SK-N-SH (cell line): ENCODE measurements at regions not wholly inside any gene's neighbourhood (a gene's known extent, or its start where the extent isn't known, plus 50 kb on each side); places are given as distances from the start of the nearest gene placed in this dataset.

Experiments used
- CTCF ChIA-PET: fragments of 300-600, 350-600 bp; formaldehyde crosslinking; extraction: SDS; loops from one replicate; lab custom pipeline; 2021; lab: Yijun Ruan, JAX
- POLR2A ChIA-PET: fragments of 350-600 bp; sonication (Branson Sonifier 250); formaldehyde crosslinking; extraction: SDS; loops from one replicate; lab custom pipeline; 2020; ENCODE audit warnings: antibody characterized with exemption, inconsistent platforms; lab: Yijun Ruan, JAX
- DNase-seq: peaks from one replicate; pipeline ENCODE4 v3.0.0; 2012
- H2AFZ ChIP-seq: fragments of 200-600 bp; sonication (generic); 2 replicates; pipeline ENCODE4 v1.8.1; 2016; ENCODE audit warnings: antibody characterized with exemption, mild to moderate bottlenecking, low read depth
- H3F3A ChIP-seq: fragments of 200-600 bp; sonication (generic); replicated peaks from 2 replicates; pipeline ENCODE3; 2016; ENCODE audit warnings: antibody characterized with exemption, mild to moderate bottlenecking; ENCODE audit not compliant: insufficient read depth
- H3K27ac ChIP-seq, 2 experiments: fragments of 200-500 bp in 1 of 2; fragments of 200-600 bp in 1 of 2; sonication (Bioruptor generic) in 1 of 2; sonication (generic), shearing (Covaris generic) in 1 of 2; 2 replicates each; pipeline versions ENCODE4 v1.5.1 to v1.6.1; 2014 to 2016; ENCODE audit warnings: low read depth in 2 of 2, inconsistent platforms in 1 of 2, low read length in 1 of 2, mild to moderate bottlenecking in 1 of 2, mixed read lengths in 1 of 2
- H3K27me3 ChIP-seq: fragments of 200-600 bp; sonication (generic), shearing (Covaris generic); 2 replicates; pipeline ENCODE4 v1.6.1; 2016; ENCODE audit warnings: mixed run types; ENCODE audit not compliant: insufficient read depth
- H3K36me3 ChIP-seq, 2 experiments: fragments of 200-500 bp in 1 of 2; fragments of 200-600 bp in 1 of 2; sonication (Bioruptor generic) in 1 of 2; sonication (generic) in 1 of 2; replicated peaks in 1 of 2; 2 replicates each; pipeline versions ENCODE3 to v1.5.1; 2014 to 2016; ENCODE audit warnings: low read length in 1 of 2, mild to moderate bottlenecking in 1 of 2; ENCODE audit not compliant: insufficient read depth in 2 of 2, control insufficient read depth in 1 of 2
- H3K4me1 ChIP-seq, 2 experiments: fragments of 200-500 bp in 1 of 2; fragments of 200-600 bp in 1 of 2; sonication (Bioruptor generic) in 1 of 2; sonication (generic), shearing (Covaris generic) in 1 of 2; 2 replicates each; pipeline versions ENCODE4 v1.5.1 to v1.6.1; 2014 to 2016; ENCODE audit warnings: low read depth in 1 of 2, low read length in 1 of 2, mixed run types in 1 of 2; ENCODE audit not compliant: insufficient read depth in 2 of 2, control insufficient read depth in 1 of 2
- H3K4me2 ChIP-seq: fragments of 200-600 bp; sonication (generic), shearing (Covaris generic); 2 replicates; pipeline ENCODE4 v1.6.1; 2017; ENCODE audit warnings: mixed run types
- H3K4me3 ChIP-seq, 2 experiments: fragments of 200-500 bp in 1 of 2; fragments of 200-600 bp in 1 of 2; sonication (Bioruptor generic) in 1 of 2; sonication (generic), shearing (Covaris generic) in 1 of 2; 2 replicates each; pipeline versions ENCODE4 v1.5.1 to v1.8.1; 2014 to 2016; ENCODE audit warnings: low read depth in 2 of 2, inconsistent platforms in 1 of 2, low read length in 1 of 2, mild to moderate bottlenecking in 1 of 2, mixed read lengths in 1 of 2, moderate library complexity in 1 of 2
- H3K79me2 ChIP-seq: fragments of 200-600 bp; sonication (generic); 2 replicates; pipeline ENCODE4 v1.8.1; 2017; ENCODE audit warnings: mild to moderate bottlenecking; ENCODE audit not compliant: insufficient read depth
- H3K9ac ChIP-seq: fragments of 200-600 bp; sonication (generic); 2 replicates; pipeline ENCODE4 v1.6.1; 2017; ENCODE audit warnings: mixed run types
- H3K9me2 ChIP-seq: fragments of 200-600 bp; sonication (generic); 2 replicates; pipeline ENCODE4 v1.6.1; 2017; ENCODE audit warnings: mixed run types
- H3K9me3 ChIP-seq: fragments of 200-600 bp; sonication (generic); 2 replicates; pipeline ENCODE4 v1.6.1; 2017; ENCODE audit warnings: mixed run types, mild to moderate bottlenecking, moderate library complexity
- H4K20me1 ChIP-seq: fragments of 200-600 bp; sonication (generic); 2 replicates; pipeline ENCODE4 v1.6.1; 2017; ENCODE audit warnings: mild to moderate bottlenecking, mixed run types; ENCODE audit not compliant: insufficient read depth
- FOSL2 ChIP-seq: IDR thresholded peaks from 2 replicates; pipeline ENCODE4 v1.4.0; 2012; ENCODE audit warnings: low read depth, mild to moderate bottlenecking, moderate library complexity, borderline replicate concordance
- FOXJ3 ChIP-seq: sonication (generic); formaldehyde crosslinking; IDR thresholded peaks from 2 replicates; pipeline ENCODE4 v1.5.1; 2020; ENCODE audit warnings: mild to moderate bottlenecking, missing genetic modification reagents
- FOXM1 ChIP-seq: IDR thresholded peaks from 2 replicates; pipeline ENCODE4 v1.4.0; 2012; ENCODE audit warnings: low read depth, mild to moderate bottlenecking
- GABPA ChIP-seq: IDR thresholded peaks from 2 replicates; pipeline ENCODE4 v1.4.0; 2012; ENCODE audit warnings: low read depth, mild to moderate bottlenecking
- IRF3 ChIP-seq: fragments of 150-350 bp; IDR thresholded peaks from 2 replicates; pipeline ENCODE4 v1.6.1; 2016; ENCODE audit warnings: mild to moderate bottlenecking, low read depth, low read length
- MAX ChIP-seq: IDR thresholded peaks from 2 replicates; pipeline ENCODE4 v1.4.0; 2012; ENCODE audit warnings: low read depth
- MXI1 ChIP-seq: IDR thresholded peaks from 2 replicates; pipeline ENCODE4 v1.6.1; 2012; ENCODE audit warnings: mild to moderate bottlenecking, low read depth, low read length, improper control_type of control experiment
- NRF1 ChIP-seq: IDR thresholded peaks from 2 replicates; pipeline ENCODE4 v1.6.1; 2012; ENCODE audit warnings: low read depth, mild to moderate bottlenecking, low read length
- RAD21 ChIP-seq: IDR thresholded peaks from 2 replicates; pipeline ENCODE4 v1.6.1; 2012; ENCODE audit warnings: mild to moderate bottlenecking, low read length
- REST ChIP-seq: IDR thresholded peaks from 2 replicates; pipeline ENCODE4 v1.6.1; 2012; ENCODE audit warnings: mild to moderate bottlenecking, low read depth, low read length, moderate library complexity
- RXRA ChIP-seq: IDR thresholded peaks from 2 replicates; pipeline ENCODE4 v1.4.0; 2012; ENCODE audit warnings: low read depth, mild to moderate bottlenecking, borderline replicate concordance
- SIN3A ChIP-seq: IDR thresholded peaks from 2 replicates; pipeline ENCODE4 v1.6.1; 2012; ENCODE audit warnings: low read depth, mild to moderate bottlenecking, low read length, moderate library complexity, borderline replicate concordance
- SMC3 ChIP-seq: IDR thresholded peaks from 2 replicates; pipeline ENCODE4 v1.6.1; 2012; ENCODE audit warnings: low read depth, low read length, improper control_type of control experiment
- TAF1 ChIP-seq: IDR thresholded peaks from 2 replicates; pipeline ENCODE4 v1.6.1; 2012; ENCODE audit warnings: low read depth, mild to moderate bottlenecking, low read length, moderate library complexity, borderline replicate concordance
- USF1 ChIP-seq: IDR thresholded peaks from 2 replicates; pipeline ENCODE4 v1.4.0; 2012; ENCODE audit warnings: low read depth, borderline replicate concordance
- USF2 ChIP-seq: fragments of 150-350 bp; IDR thresholded peaks from 2 replicates; pipeline ENCODE4 v1.6.1; 2017; ENCODE audit warnings: antibody characterized with exemption, low read length, low read depth, borderline replicate concordance
- WGBS: methylation state at CpG from one replicate; pipeline ENCODE4 v1.1.6; 2017; ENCODE audit warnings: low lambda C conversion rate; 5-methylcytosine and 5-hydroxymethylcytosine counted together

GRCh38 chr18:25685088-25685487, 333.1 kb upstream of the ZNF521 start:
- H3K9me2 ChIP-seq: 0 out of 2 replicates have a peak, but pooled peaks cover 3% of the 10 kb centered on the region
- H3K27ac ChIP-seq: no peak overlapping the region
- POLR2A ChIA-PET: no interaction called here

GRCh38 chr18:25679491-25679890, 327.5 kb upstream of the ZNF521 start:
- no peaks in the 10 kb centered on the region for H3K4me1 ChIP-seq
- H3K9me3 ChIP-seq: no peaks in the 10 kb centered on the region
- POLR2A ChIA-PET: no interaction called here
- no peaks in the 10 kb centered on the region for H3K27me3 ChIP-seq
- no peak for DNase-seq
- no peak overlapping the region for H3K4me3 ChIP-seq
- CTCF ChIA-PET: no interaction called here
- no peak overlapping the region for H3K27ac ChIP-seq
- no peak overlapping the region for H3K9ac ChIP-seq
- H3K4me2 ChIP-seq: no peak overlapping the region
- no peak overlapping the region for H2AFZ ChIP-seq
- H3K36me3 ChIP-seq: no peaks in the 10 kb centered on the region
- no peaks in the 10 kb centered on the region for H4K20me1 ChIP-seq
- no peaks in the 10 kb centered on the region for H3K79me2 ChIP-seq
- no peaks in the 10 kb centered on the region for H3F3A ChIP-seq
- TF ChIP-seq USF1 (no peak), RXRA (no peak), FOXM1 (no peak), SMC3 (no peak)
- WGBS: 57% methylated on average over 2 of the region's 2 CpGs
- H3K9me2 ChIP-seq: 0 out of 2 replicates have a peak, but pooled peaks cover 3% of the 10 kb centered on the region

More at GRCh38 chr18:25685088-25685487, 333.1 kb upstream of the ZNF521 start:
- no peaks in the 10 kb centered on the region for H3K4me1 ChIP-seq
- TF ChIP-seq NRF1: no peak
- H3K9me3 ChIP-seq: no peaks in the 10 kb centered on the region
- no peak overlapping the region for H3K4me2 ChIP-seq
- H3K27me3 ChIP-seq: no peaks in the 10 kb centered on the region
- H3K4me3 ChIP-seq: no peak overlapping the region
- H2AFZ ChIP-seq: no peak overlapping the region
- H4K20me1 ChIP-seq: no peaks in the 10 kb centered on the region
- CTCF ChIA-PET: no interaction called here
- 61% methylated on average over 4 of the region's 4 CpGs for WGBS
- H3K79me2 ChIP-seq: no peaks in the 10 kb centered on the region
- no peak overlapping the region for H3K9ac ChIP-seq
- no peak for DNase-seq
- H3K36me3 ChIP-seq: no peaks in the 10 kb centered on the region
- peaks cover 4% of the 10 kb centered on the region for H3F3A ChIP-seq

- 64% methylated on average over 4 of the region's 4 CpGs for WGBS
- CTCF ChIA-PET: no interaction called here
- Histone ChIP-seq H3K36me3 (no peaks in the 10 kb centered on the region), H4K20me1 (no peaks in the 10 kb centered on the region), H3K79me2 (no peaks in the 10 kb centered on the region), H3K4me2 (no peak overlapping the region), H3K27ac (no peak overlapping the region), H3K9me3 (no peaks in the 10 kb centered on the region), H3K9ac (no peak overlapping the region), H2AFZ (no peak overlapping the region), H3K4me3 (no peak overlapping the region), H3F3A (no peaks in the 10 kb centered on the region), H3K4me1 (no peaks in the 10 kb centered on the region), H3K27me3 (no peaks in the 10 kb centered on the region), H3K9me2 (0 out of 2 replicates have a peak, but pooled peaks cover 3% of the 10 kb centered on the region)
- no peak for DNase-seq
- POLR2A ChIA-PET: no interaction called here
- TF ChIP-seq MXI1: no peak
- no peak for TF ChIP-seq TAF1
- no peak for TF ChIP-seq IRF3
- no peak for TF ChIP-seq RXRA
- no peak for TF ChIP-seq FOSL2
- TF ChIP-seq REST: no peak
- no peak for TF ChIP-seq RAD21
- no peak for TF ChIP-seq MAX
- no peak for TF ChIP-seq USF2
- TF ChIP-seq GABPA: no peak
- no peak for TF ChIP-seq FOXM1
- TF ChIP-seq FOXJ3: no peak
- TF ChIP-seq SIN3A: no peak
Observed at GRCh38 chr18:25678221-25678620, 326.3 kb upstream of the ZNF521 start.
